IMR-90 (cell line): ENCODE measurements at regions not wholly inside any gene's neighbourhood (a gene's known extent, or its start where the extent isn't known, plus 50 kb on each side); places are given as distances from the start of the nearest gene placed in this dataset.

Experiments
- ATAC-seq: fragments of 200-7000 bp; cut with Tn5 transposase; 2 replicates; pipeline ENCODE4 v1.9.1; 2020; ENCODE audit warnings: low read depth, mild to moderate bottlenecking, moderate library complexity
- BruUV-seq: library from RNA; stranded (reverse); fragments of 400-500 nt; replicated peaks from 2 replicates; lab custom pipeline; 2021; lab: Mats Ljungman, UMichigan
- CTCF ChIA-PET: fragments of 300-600 bp; formaldehyde crosslinking; extraction: SDS; loops from one replicate; lab custom pipeline; 2021; ENCODE audit warnings: antibody characterized with exemption; lab: Yijun Ruan, JAX
- POLR2A ChIA-PET: fragments of 300-600 bp; sonication (Branson Sonifier 250); formaldehyde crosslinking; loops from one replicate; lab custom pipeline; 2022; ENCODE audit warnings: antibody characterized with exemption; ENCODE audit not compliant: unreplicated experiment; lab: Charles Lee
- DNase-seq: peaks from one replicate; pipeline ENCODE4 v3.0.0; 2013
- H2AFZ ChIP-seq: replicated peaks from 2 replicates; pipeline ENCODE3; 2013; ENCODE audit warnings: low read length, mild to moderate bottlenecking; ENCODE audit not compliant: poor library complexity
- H2AK5ac ChIP-seq: 2 replicates; pipeline ENCODE4 v1.6.1; 2013; ENCODE audit warnings: low read depth, low read length, inconsistent platforms
- H2AK9ac ChIP-seq: replicated peaks from 2 replicates; pipeline ENCODE3; 2013; ENCODE audit warnings: mild to moderate bottlenecking, low read depth, low read length, moderate library complexity; ENCODE audit not compliant: poor library complexity
- H2BK120ac ChIP-seq: 2 replicates; pipeline ENCODE4 v1.6.1; 2013; ENCODE audit warnings: low read depth, low read length, inconsistent platforms
- H2BK15ac ChIP-seq: 3 replicates; pipeline ENCODE4 v1.6.1; 2013; ENCODE audit warnings: low read depth, low read length, inconsistent platforms
- H2BK20ac ChIP-seq: 2 replicates; pipeline ENCODE4 v1.6.1; 2013; ENCODE audit warnings: low read depth, mild to moderate bottlenecking, inconsistent platforms, low read length, moderate library complexity
- H2BK5ac ChIP-seq: 2 replicates; pipeline ENCODE4 v1.6.1; 2013; ENCODE audit warnings: mild to moderate bottlenecking, low read depth, low read length, inconsistent platforms; ENCODE audit not compliant: poor library complexity, severe bottlenecking
- H3K14ac ChIP-seq: replicated peaks from 2 replicates; pipeline ENCODE4 v1.6.1; 2013; ENCODE audit warnings: low read depth, low read length, inconsistent platforms
- H3K18ac ChIP-seq: 2 replicates; pipeline ENCODE4 v1.6.1; 2013; ENCODE audit warnings: low read depth, low read length, control low read depth
- H3K23ac ChIP-seq: 2 replicates; pipeline ENCODE4 v1.6.1; 2013; ENCODE audit warnings: low read depth, low read length, inconsistent platforms
- H3K27ac ChIP-seq: 2 replicates; pipeline ENCODE4 v1.5.1; 2013; ENCODE audit warnings: mild to moderate bottlenecking, control low read depth, low read length; ENCODE audit not compliant: insufficient read depth
- H3K27me3 ChIP-seq: 2 replicates; pipeline ENCODE4 v1.6.1; 2013; ENCODE audit warnings: low read length; ENCODE audit not compliant: control insufficient read depth, insufficient read depth
- H3K36me3 ChIP-seq: 2 replicates; pipeline ENCODE4 v1.6.1; 2013; ENCODE audit warnings: low read length, mixed read lengths; ENCODE audit not compliant: control insufficient read depth, insufficient read depth
- H3K4ac ChIP-seq: 2 replicates; pipeline ENCODE4 v1.6.1; 2013; ENCODE audit warnings: low read depth, low read length, inconsistent platforms
- H3K4me1 ChIP-seq: 2 replicates; pipeline ENCODE4 v1.6.1; 2013; ENCODE audit warnings: low read length, mixed read lengths; ENCODE audit not compliant: control insufficient read depth, insufficient read depth
- H3K4me2 ChIP-seq: 2 replicates; pipeline ENCODE4 v1.6.1; 2013; ENCODE audit warnings: low read depth, mild to moderate bottlenecking, control low read depth, low read length, moderate library complexity
- H3K4me3 ChIP-seq: 2 replicates; pipeline ENCODE4 v1.5.1; 2013; ENCODE audit warnings: low read depth, mild to moderate bottlenecking, control low read depth, low read length, moderate library complexity; ENCODE audit not compliant: insufficient read depth
- H3K56ac ChIP-seq: 2 replicates; pipeline ENCODE4 v1.6.1; 2013; ENCODE audit warnings: low read length, inconsistent platforms; ENCODE audit not compliant: insufficient read depth; ENCODE audit errors: extremely low read depth
- H3K79me1 ChIP-seq, 2 experiments: 2 replicates each; pipeline ENCODE4 v1.6.1; 2013; ENCODE audit warnings: low read length in 2 of 2, inconsistent platforms in 1 of 2, low read depth in 1 of 2
- H3K9ac ChIP-seq: 2 replicates; pipeline ENCODE4 v1.6.1; 2013; ENCODE audit warnings: low read depth, low read length, control low read depth
- H3K9me1 ChIP-seq: 2 replicates; pipeline ENCODE4 v1.6.1; 2013; ENCODE audit warnings: low read length, inconsistent platforms; ENCODE audit not compliant: insufficient read depth
- H3K9me3 ChIP-seq: 2 replicates; pipeline ENCODE4 v1.6.1; 2013; ENCODE audit warnings: low read length; ENCODE audit not compliant: control insufficient read depth, insufficient read depth
- H4K20me1 ChIP-seq: 2 replicates; pipeline ENCODE4 v1.6.1; 2013; ENCODE audit warnings: low read length, inconsistent platforms; ENCODE audit not compliant: insufficient read depth
- H4K5ac ChIP-seq: 2 replicates; pipeline ENCODE4 v1.6.1; 2013; ENCODE audit warnings: mild to moderate bottlenecking, low read depth, low read length, control low read depth
- H4K8ac ChIP-seq, 2 experiments: 2 replicates each; pipeline ENCODE4 v1.6.1; 2013; ENCODE audit warnings: low read depth in 2 of 2, low read length in 2 of 2, control low read depth in 1 of 2, inconsistent platforms in 1 of 2
- H4K91ac ChIP-seq: 2 replicates; pipeline ENCODE4 v1.6.1; 2013; ENCODE audit warnings: low read depth, low read length, inconsistent platforms; ENCODE audit not compliant: insufficient read depth
- BHLHE40 ChIP-seq: fragments of 150-350 bp; IDR thresholded peaks from 2 replicates; pipeline ENCODE4 v1.6.1; 2016; ENCODE audit warnings: mild to moderate bottlenecking, low read depth, low read length
- CEBPB ChIP-seq: IDR thresholded peaks from 2 replicates; pipeline ENCODE4 v1.6.1; 2012; ENCODE audit warnings: low read depth, low read length, improper control_type of control experiment
- CHD1 ChIP-seq: IDR thresholded peaks from 2 replicates; pipeline ENCODE4 v1.6.1; 2012; ENCODE audit warnings: low read depth, low read length, improper control_type of control experiment
- CTCF ChIP-seq: conservative IDR thresholded peaks from 2 replicates; pipeline ENCODE4 v1.5.1; 2012; ENCODE audit warnings: mild to moderate bottlenecking, low read depth, low read length, improper control_type of control experiment
- FOS ChIP-seq: fragments of 150-350 bp; IDR thresholded peaks from 2 replicates; pipeline ENCODE4 v1.6.1; 2016; ENCODE audit warnings: low read depth, low read length
- MAFK ChIP-seq: IDR thresholded peaks from 2 replicates; pipeline ENCODE4 v1.6.1; 2012; ENCODE audit warnings: low read depth, low read length, improper control_type of control experiment
- MXI1 ChIP-seq: IDR thresholded peaks from 2 replicates; pipeline ENCODE4 v1.6.1; 2012; ENCODE audit warnings: low read depth, mild to moderate bottlenecking, low read length, moderate library complexity, borderline replicate concordance
- NFE2L2 ChIP-seq: fragments of 150-350 bp; IDR thresholded peaks from 2 replicates; pipeline ENCODE4 v1.6.1; 2016; ENCODE audit warnings: low read depth, mild to moderate bottlenecking, low read length
- POLR2A ChIP-seq: IDR thresholded peaks from 2 replicates; pipeline ENCODE4 v1.6.1; 2012; ENCODE audit warnings: mild to moderate bottlenecking, low read depth, low read length
- RCOR1 ChIP-seq: IDR thresholded peaks from 2 replicates; pipeline ENCODE4 v1.6.1; 2012; ENCODE audit warnings: mild to moderate bottlenecking, low read length, improper control_type of control experiment; ENCODE audit not compliant: insufficient replicate concordance
- WGBS, 2 experiments: methylation state at CpG; one replicate each; pipeline versions ENCODE4 v1.1.5 to v1.1.7; 2013; ENCODE audit warnings: missing lambda C conversion rate in 2 of 2; ENCODE audit not compliant: insufficient read length in 1 of 2; ENCODE audit errors: extremely low coverage in 2 of 2; 5-methylcytosine and 5-hydroxymethylcytosine counted together
- dilution Hi-C: fragments of 300-500 bp; cut with HindIII; formaldehyde crosslinking; loops from one replicate; pipeline ENCODE4 v1.14.3; 2018; ENCODE audit warnings: low sequenced_read_pairs; ENCODE audit not compliant: unreplicated experiment
- in situ Hi-C: fragments of 300-500 bp; cut with MboI; formaldehyde crosslinking; loops from 3 replicates; pipeline ENCODE4 v1.14.3; 2019; ENCODE audit warnings: low sequenced_read_pairs, inconsistent platforms, mixed read lengths
- intact Hi-C: fragments of 100-400 bp; cut with micrococcal nuclease; formaldehyde crosslinking; loops from 2 replicates; pipeline ENCODE4 v1.10.0; 2022
- TF ChIP-seq, protein P1 (sequence below): fragments of 150-350 bp; IDR thresholded peaks from 2 replicates; pipeline ENCODE4 v1.6.1; 2017; ENCODE audit warnings: mild to moderate bottlenecking, antibody characterized with exemption, low read length, low read depth

GRCh38 chr18:1350931-1351450 lies 446.3 kb downstream of the ADCYAP1 start:
- H3K4me3 ChIP-seq = no peak overlapping the region
- H3K9me3 ChIP-seq = no peaks in the 10 kb centered on the region; the same call in 1 of the 2 replicates
- no peak overlapping the region for H2AFZ ChIP-seq
- in situ Hi-C loops (no loop called here), dilution Hi-C loops (no loop called here), intact Hi-C loops (no loop called here)
- H3K4ac ChIP-seq = no peak overlapping the region
- H3K27ac ChIP-seq = no peak overlapping the region
- H2BK120ac ChIP-seq = no peak overlapping the region
- H3K4me1 ChIP-seq = no peaks in the 10 kb centered on the region
- no peak overlapping the region for H2AK9ac ChIP-seq
- no CpG with 5 or more reads among the region's 4 CpGs for WGBS, 2 experiments
- H2BK5ac ChIP-seq = no peak overlapping the region
- H3K23ac ChIP-seq = no peak overlapping the region
- no peak overlapping the region for H3K18ac ChIP-seq
- no peak overlapping the region for H2BK15ac ChIP-seq
- ChIA-PET POLR2A (no interaction called here), CTCF (no interaction called here)
- no peak overlapping the region for H4K91ac ChIP-seq
- no peak overlapping the region for H3K56ac ChIP-seq
- H3K27me3 ChIP-seq = no peaks in the 10 kb centered on the region
- H3K4me2 ChIP-seq = no peak overlapping the region
- no peak overlapping the region for H3K14ac ChIP-seq
- H3K79me1 ChIP-seq = no peaks in the 10 kb centered on the region
- H3K9ac ChIP-seq = no peak overlapping the region
- H4K8ac ChIP-seq = no peak overlapping the region
- no peak overlapping the region for H2AK5ac ChIP-seq
- DNase-seq = no peak
- no peak overlapping the region for H4K5ac ChIP-seq
- no peak overlapping the region for H2BK20ac ChIP-seq
- no TSS peak for BruUV-seq
- TF ChIP-seq CTCF (no peak), CEBPB (no peak), MXI1 (no peak), BHLHE40 (no peak), POLR2A (no peak), FOS (no peak), RCOR1 (no peak), CHD1 (no peak), NFE2L2 (no peak), MAFK (no peak)
- TF ChIP-seq, protein P1, sequence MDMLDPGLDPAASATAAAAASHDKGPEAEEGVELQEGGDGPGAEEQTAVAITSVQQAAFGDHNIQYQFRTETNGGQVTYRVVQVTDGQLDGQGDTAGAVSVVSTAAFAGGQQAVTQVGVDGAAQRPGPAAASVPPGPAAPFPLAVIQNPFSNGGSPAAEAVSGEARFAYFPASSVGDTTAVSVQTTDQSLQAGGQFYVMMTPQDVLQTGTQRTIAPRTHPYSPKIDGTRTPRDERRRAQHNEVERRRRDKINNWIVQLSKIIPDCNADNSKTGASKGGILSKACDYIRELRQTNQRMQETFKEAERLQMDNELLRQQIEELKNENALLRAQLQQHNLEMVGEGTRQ = no peak
- H3K36me3 ChIP-seq = no peaks in the 10 kb centered on the region
- H4K20me1 ChIP-seq = no peaks in the 10 kb centered on the region
- no peak for ATAC-seq
- no peaks in the 10 kb centered on the region for H3K9me1 ChIP-seq
